CD4-positive, CD25-positive, alpha-beta regulatory T cell (primary cell): ENCODE measurements at regions not wholly inside any gene's neighbourhood (a gene's known extent, or its start where the extent isn't known, plus 50 kb on each side); places are given as distances from the start of the nearest gene placed in this dataset.
"Not testable (repeated sequence)": the region's sequence is repeated elsewhere in the genome, so short reads cannot be mapped to it uniquely, and the experiment has no call there.

Experiments used
- ATAC-seq, 2 donors: fragments of 150-1000 bp; cut with Tn5 transposase; one replicate each; pipeline ENCODE4 v1.10.0; 2021; ENCODE audit warnings: low read depth in 2 of 2, moderate number of reproducible peaks in 2 of 2, moderate library complexity in 1 of 2
- DNase-seq, 3 donors: peaks; one replicate each; pipeline versions ENCODE4 v3.0.0 to v3.0.0-alpha.2; 2012 to 2022; ENCODE audit warnings: mixed read lengths in 1 of 3
- H3K27ac ChIP-seq: one replicate; pipeline ENCODE4 v1.7.0; 2013; ENCODE audit warnings: mild to moderate bottlenecking, low read length; ENCODE audit not compliant: insufficient read depth, poor library complexity, severe bottlenecking
- H3K27me3 ChIP-seq: one replicate; pipeline ENCODE4 v1.7.0; 2013; ENCODE audit warnings: low read length; ENCODE audit not compliant: control insufficient read depth, insufficient read depth
- H3K36me3 ChIP-seq: one replicate; pipeline ENCODE4 v1.7.0; 2013; ENCODE audit warnings: mild to moderate bottlenecking, low read length, moderate library complexity; ENCODE audit not compliant: control insufficient read depth, insufficient read depth
- H3K4me1 ChIP-seq: 2 replicates; pipeline ENCODE4 v1.7.0; 2013; ENCODE audit warnings: mild to moderate bottlenecking, low read length; ENCODE audit not compliant: insufficient read depth, control insufficient read depth, poor library complexity, severe bottlenecking
- H3K4me3 ChIP-seq: one replicate; pipeline ENCODE4 v1.7.0; 2013; ENCODE audit warnings: low read depth, mild to moderate bottlenecking, low read length, moderate library complexity
- H3K9me3 ChIP-seq, 2 experiments: 1 replicate in 1 of 2; 2 replicates in 1 of 2; pipeline ENCODE4 v1.7.0; 2013; ENCODE audit warnings: low read length in 2 of 2, mild to moderate bottlenecking in 1 of 2, moderate library complexity in 1 of 2; ENCODE audit not compliant: control insufficient read depth in 2 of 2
- H3K27ac Mint-ChIP-seq, 3 donors: one replicate each; pipeline ENCODE4 v1.8.0; 2020 to 2022; ENCODE audit warnings: mild to moderate bottlenecking in 3 of 3, mixed read lengths in 3 of 3, moderate library complexity in 2 of 3
- H3K27me3 Mint-ChIP-seq: one replicate; pipeline ENCODE4 v1.8.0; 2022; ENCODE audit warnings: mild to moderate bottlenecking, mixed read lengths
- H3K36me3 Mint-ChIP-seq: one replicate; pipeline ENCODE4 v1.8.0; 2020; ENCODE audit warnings: mixed read lengths
- H3K4me1 Mint-ChIP-seq, 4 donors: one replicate each; pipeline ENCODE4 v1.8.0; 2020 to 2022; ENCODE audit warnings: mixed read lengths in 4 of 4, mild to moderate bottlenecking in 1 of 4
- H3K4me3 Mint-ChIP-seq, 4 donors: one replicate each; pipeline ENCODE4 v1.8.0; 2020 to 2022; ENCODE audit warnings: mild to moderate bottlenecking in 4 of 4, mixed read lengths in 4 of 4, moderate library complexity in 3 of 4
- H3K9me3 Mint-ChIP-seq, 7 donors: one replicate each; pipeline ENCODE4 v1.8.0; 2020 to 2022; ENCODE audit warnings: mixed read lengths in 7 of 7, mild to moderate bottlenecking in 3 of 7, moderate library complexity in 2 of 7

GRCh38 chr5:109550077-109550476, 139.7 kb upstream of the MAN2A1 start:
- peaks cover 5% of the 10 kb centered on the region for H3K27me3 Mint-ChIP-seq
- H3K4me1 ChIP-seq = no peaks in the 10 kb centered on the region
- no peaks in the 10 kb centered on the region for H3K4me1 Mint-ChIP-seq
- no peak for DNase-seq
- H3K9me3 ChIP-seq = no peaks in the 10 kb centered on the region
- peaks cover 0 to 13% (median 5%) of the 10 kb centered on the region in 7 donors for H3K9me3 Mint-ChIP-seq
- no peak overlapping the region for H3K4me3 ChIP-seq
- no peak overlapping the region for H3K4me3 Mint-ChIP-seq
- no peaks in the 10 kb centered on the region for H3K27me3 ChIP-seq
- no peak overlapping the region for H3K27ac Mint-ChIP-seq
- H3K27ac ChIP-seq = no peak overlapping the region
- H3K36me3 ChIP-seq = no peaks in the 10 kb centered on the region
- no peaks in the 10 kb centered on the region for H3K36me3 Mint-ChIP-seq
- ATAC-seq = no peak

- Histone ChIP-seq H3K4me3 (no peak overlapping the region), H3K4me1 (no peaks in the 10 kb centered on the region), H3K27ac (no peak overlapping the region), H3K36me3 (no peaks in the 10 kb centered on the region), H3K27me3 (no peaks in the 10 kb centered on the region), H3K9me3 (no peaks in the 10 kb centered on the region)
- no peak overlapping the region for H3K4me3 Mint-ChIP-seq
- H3K27ac Mint-ChIP-seq = no peak overlapping the region
- H3K4me1 Mint-ChIP-seq = no peaks in the 10 kb centered on the region
- ATAC-seq (no peak), DNase-seq (no peak)
- peaks cover 0 to 8% (median 0%) of the 10 kb centered on the region in 7 donors for H3K9me3 Mint-ChIP-seq
- H3K27me3 Mint-ChIP-seq = no peaks in the 10 kb centered on the region
- H3K36me3 Mint-ChIP-seq = no peaks in the 10 kb centered on the region
Observed at GRCh38 chr5:109546461-109546860, 136.7 kb upstream of the PJA2 start.

DNA sequence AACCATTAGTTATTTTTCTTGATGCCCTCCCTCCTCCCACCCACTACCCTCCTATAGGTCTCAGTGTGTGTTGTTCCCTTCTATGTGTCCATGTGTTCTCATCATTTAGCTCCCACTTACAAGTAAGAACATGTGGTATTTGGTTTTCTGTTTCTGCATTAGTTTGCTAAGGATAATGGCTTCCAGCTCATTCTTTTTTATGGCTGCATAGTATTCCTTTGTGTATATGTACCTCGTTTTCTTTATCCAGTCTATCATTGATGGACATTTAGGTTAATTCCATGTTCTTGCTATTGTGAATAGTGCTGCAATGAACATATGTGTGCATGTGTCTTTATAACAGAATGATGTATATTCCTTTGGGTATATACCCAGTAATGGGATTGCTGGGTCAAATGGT, 135.1 kb upstream of the PJA2 start:
- not testable (repeated sequence) for H3K36me3 Mint-ChIP-seq, H3K4me3 Mint-ChIP-seq, H3K27me3 ChIP-seq, H3K4me1 ChIP-seq, H3K27ac Mint-ChIP-seq, ATAC-seq, H3K4me1 Mint-ChIP-seq, H3K9me3 ChIP-seq, DNase-seq, H3K36me3 ChIP-seq, H3K4me3 ChIP-seq, H3K27ac ChIP-seq, H3K27me3 Mint-ChIP-seq
- H3K9me3 Mint-ChIP-seq = peaks cover 0 to 11% (median 1%) of the 10 kb centered on the region in 7 donors

DNA sequence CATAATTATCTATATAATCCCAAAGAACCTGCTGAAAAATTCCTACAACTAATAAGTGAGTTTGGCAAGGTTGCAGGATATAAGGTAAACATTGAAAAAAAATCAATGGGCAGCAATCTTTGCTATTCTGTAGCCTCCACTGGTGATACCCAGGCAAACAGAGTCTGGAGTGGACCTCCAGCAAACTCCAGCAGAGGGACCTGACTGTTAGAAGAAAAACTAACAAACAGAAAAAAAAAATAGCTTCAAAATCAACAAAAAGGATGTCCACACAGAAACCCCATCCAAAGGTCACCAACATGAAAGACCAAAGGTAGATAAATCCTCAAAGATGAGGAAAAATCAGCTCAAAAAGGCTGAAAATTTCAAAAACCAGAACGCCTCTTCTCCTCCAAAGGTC, 128.9 kb upstream of the PJA2 start:
- not testable (repeated sequence) for H3K27me3 ChIP-seq, H3K27ac Mint-ChIP-seq, H3K4me3 Mint-ChIP-seq, H3K36me3 ChIP-seq, DNase-seq, H3K4me1 Mint-ChIP-seq, H3K9me3 ChIP-seq, H3K27ac ChIP-seq, H3K4me3 ChIP-seq, H3K36me3 Mint-ChIP-seq, ATAC-seq, H3K4me1 ChIP-seq
- peaks cover 20% of the 10 kb centered on the region for H3K27me3 Mint-ChIP-seq
- peaks cover 0 to 14% (median 2%) of the 10 kb centered on the region in 7 donors for H3K9me3 Mint-ChIP-seq

GRCh38 chr5:109535090-109535489, 125.3 kb upstream of the PJA2 start:
- H3K27me3 Mint-ChIP-seq = peaks cover 24% of the 10 kb centered on the region
- H3K36me3 ChIP-seq, H3K27me3 ChIP-seq, H3K4me1 Mint-ChIP-seq, H3K36me3 Mint-ChIP-seq, DNase-seq, H3K4me3 ChIP-seq, H3K27ac ChIP-seq, H3K4me1 ChIP-seq, H3K4me3 Mint-ChIP-seq, H3K9me3 ChIP-seq, ATAC-seq, H3K27ac Mint-ChIP-seq, H3K9me3 Mint-ChIP-seq: not testable (repeated sequence)

DNA sequence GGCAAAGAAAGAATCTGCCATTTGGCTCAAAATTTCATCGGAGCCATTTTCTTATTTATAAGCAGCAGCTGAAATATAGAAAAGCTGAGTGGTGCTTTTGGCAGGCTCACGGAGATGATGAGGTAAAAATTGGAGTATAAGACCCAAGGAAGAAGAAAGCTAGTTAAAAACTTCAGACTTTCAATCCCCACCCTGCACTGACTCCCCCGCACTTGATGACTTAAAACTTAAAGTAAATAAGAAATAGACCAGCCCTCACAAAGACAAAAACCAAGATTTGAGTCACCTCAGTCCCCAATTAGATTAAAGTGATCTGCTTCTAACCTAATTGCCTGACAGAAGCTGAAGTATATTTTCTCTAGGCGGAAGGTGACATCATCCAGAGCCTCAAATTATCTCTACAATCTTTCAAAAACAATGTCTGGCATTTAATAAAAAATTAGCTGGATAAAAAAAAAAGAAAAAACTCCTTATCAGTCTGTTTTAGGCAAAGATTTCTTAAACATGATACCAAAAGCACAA, 124.0 kb upstream of the PJA2 start:
- H3K9me3 ChIP-seq = no peaks in the 10 kb centered on the region
- Mint-ChIP-seq H3K4me3 (no peak overlapping the region), H3K4me1 (no peaks in the 10 kb centered on the region), H3K27me3 (peaks cover 24% of the 10 kb centered on the region), H3K36me3 (no peaks in the 10 kb centered on the region), H3K9me3 (peaks cover 0 to 7% (median 0%) of the 10 kb centered on the region in 7 donors), H3K27ac (no peak overlapping the region)
- DNase-seq = no peak
- ATAC-seq = no peak
- no peaks in the 10 kb centered on the region for H3K4me1 ChIP-seq
- no peak overlapping the region for H3K4me3 ChIP-seq
- H3K27ac ChIP-seq = no peak overlapping the region
- peaks cover 3% of the 10 kb centered on the region for H3K27me3 ChIP-seq
- no peaks in the 10 kb centered on the region for H3K36me3 ChIP-seq

DNA sequence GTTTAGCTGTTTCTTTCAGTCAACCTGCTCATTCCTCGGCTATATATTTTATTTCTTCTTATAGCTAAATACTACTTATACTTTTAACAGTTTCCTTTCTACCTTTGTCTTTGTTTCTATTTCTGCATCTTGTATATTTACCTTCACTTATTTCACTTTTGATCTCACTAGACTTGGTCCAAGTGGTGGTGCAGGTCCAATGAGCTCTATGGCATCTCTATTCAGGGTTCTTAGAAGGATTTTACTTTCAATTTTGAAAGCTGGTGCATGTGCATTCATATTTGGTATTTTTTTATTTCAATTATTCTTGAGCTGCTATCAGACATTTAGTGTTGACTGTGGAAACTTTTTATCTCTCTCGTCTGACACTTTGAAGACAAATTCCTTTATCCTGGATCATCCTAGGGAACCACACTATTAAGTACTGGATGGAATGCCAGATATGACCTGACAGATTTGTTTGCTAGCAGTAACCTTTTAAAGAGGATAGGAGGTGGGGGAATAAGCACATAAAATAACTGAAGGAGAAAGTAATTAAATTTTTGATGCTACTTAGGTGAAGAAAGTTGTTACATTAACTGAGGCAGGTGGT, 123.1 kb upstream of the PJA2 start:
- Histone ChIP-seq H3K4me3 (no peak overlapping the region), H3K36me3 (no peaks in the 10 kb centered on the region), H3K9me3 (no peaks in the 10 kb centered on the region), H3K27me3 (peaks cover 3% of the 10 kb centered on the region), H3K4me1 (no peaks in the 10 kb centered on the region), H3K27ac (no peak overlapping the region)
- DNase-seq = no peak
- H3K27ac Mint-ChIP-seq = no peak overlapping the region
- H3K4me3 Mint-ChIP-seq = no peak overlapping the region
- H3K36me3 Mint-ChIP-seq = no peaks in the 10 kb centered on the region
- H3K4me1 Mint-ChIP-seq = no peaks in the 10 kb centered on the region
- H3K27me3 Mint-ChIP-seq = peaks cover 24% of the 10 kb centered on the region
- H3K9me3 Mint-ChIP-seq = peaks cover 0 to 7% (median 0%) of the 10 kb centered on the region in 7 donors
- ATAC-seq = no peak

- Mint-ChIP-seq H3K27ac (no peak overlapping the region), H3K9me3 (no peaks in the 10 kb centered on the region), H3K4me3 (no peak overlapping the region), H3K36me3 (no peaks in the 10 kb centered on the region), H3K4me1 (no peaks in the 10 kb centered on the region), H3K27me3 (peaks cover 16% of the 10 kb centered on the region)
- Histone ChIP-seq H3K36me3 (no peaks in the 10 kb centered on the region), H3K9me3 (no peaks in the 10 kb centered on the region), H3K27ac (no peak overlapping the region), H3K4me3 (no peak overlapping the region), H3K4me1 (no peaks in the 10 kb centered on the region), H3K27me3 (peaks cover 3% of the 10 kb centered on the region)
- DNase-seq = no peak
- ATAC-seq = no peak
Observed at GRCh38 chr5:109531262-109531661, 121.5 kb upstream of the PJA2 start.
